ENCODE measurements at regions not wholly inside any gene's neighbourhood (a gene's known extent, or its start where the extent isn't known, plus 50 kb on each side); places are given as distances from the start of the nearest gene placed in this dataset.
"Not testable (repeated sequence)": the region's sequence is repeated elsewhere in the genome, so short reads cannot be mapped to it uniquely, and the experiment has no call there.

DNA sequence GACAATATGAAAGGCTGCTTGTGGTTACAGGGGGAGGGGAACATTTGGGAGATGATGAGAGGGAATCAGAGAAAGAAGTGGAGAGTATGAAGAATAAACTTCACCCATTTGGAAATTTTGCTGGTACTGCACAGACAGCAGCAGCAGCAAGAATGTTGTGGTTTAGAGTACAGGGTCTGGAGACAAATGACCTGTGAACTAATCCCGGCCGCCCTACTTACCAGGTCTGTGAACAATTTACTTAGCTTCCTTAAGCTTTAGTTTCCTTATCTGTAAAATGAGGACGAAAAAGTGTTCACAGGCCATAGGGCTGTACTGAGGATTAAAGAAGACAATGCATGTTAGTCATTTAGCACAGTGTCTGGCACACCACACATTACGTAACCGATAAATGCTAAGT is 685.4 kb upstream of the CELF4 start:
- DNase-seq, result no peak

DNA sequence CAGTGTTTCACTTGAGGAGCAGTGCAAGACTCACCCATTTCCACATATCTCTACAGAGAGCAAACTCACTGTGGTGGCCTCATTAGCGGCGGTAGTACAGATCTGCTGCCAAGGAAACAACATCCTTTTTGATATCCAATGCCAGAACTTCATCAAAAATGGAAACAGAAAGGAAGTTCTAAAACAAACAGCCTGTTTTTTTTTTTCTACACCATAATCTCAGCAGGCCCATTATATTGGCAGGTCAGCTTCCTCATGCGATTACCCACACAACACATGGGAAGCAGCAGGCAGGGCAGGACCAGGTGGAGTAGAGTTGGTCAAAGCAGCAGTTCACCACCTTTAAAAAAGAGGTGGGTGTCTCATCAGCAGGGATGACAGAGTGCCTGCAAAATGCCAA is 678.9 kb upstream of the CELF4 start:
- no peak for DNase-seq

DNA sequence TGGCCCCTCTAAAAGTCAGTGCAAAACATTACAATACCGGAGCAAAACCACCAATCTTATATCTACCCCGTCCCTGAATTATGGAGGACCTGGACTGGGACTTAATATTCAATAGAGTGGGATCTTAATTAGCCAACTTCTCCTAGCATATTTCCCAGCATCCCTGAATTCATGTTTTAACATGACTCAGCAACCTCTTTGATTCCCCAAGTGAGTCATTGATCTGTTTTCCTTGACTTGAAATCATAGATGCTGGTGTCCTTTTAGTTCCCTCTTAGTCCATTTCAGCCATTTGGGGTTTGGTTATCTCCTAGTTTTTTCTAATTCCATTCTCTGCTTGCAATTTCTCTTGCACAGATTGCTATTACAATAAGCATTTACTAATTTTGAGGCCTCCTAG is 677.7 kb upstream of the CELF4 start:
- DNase-seq, result no peak

DNA sequence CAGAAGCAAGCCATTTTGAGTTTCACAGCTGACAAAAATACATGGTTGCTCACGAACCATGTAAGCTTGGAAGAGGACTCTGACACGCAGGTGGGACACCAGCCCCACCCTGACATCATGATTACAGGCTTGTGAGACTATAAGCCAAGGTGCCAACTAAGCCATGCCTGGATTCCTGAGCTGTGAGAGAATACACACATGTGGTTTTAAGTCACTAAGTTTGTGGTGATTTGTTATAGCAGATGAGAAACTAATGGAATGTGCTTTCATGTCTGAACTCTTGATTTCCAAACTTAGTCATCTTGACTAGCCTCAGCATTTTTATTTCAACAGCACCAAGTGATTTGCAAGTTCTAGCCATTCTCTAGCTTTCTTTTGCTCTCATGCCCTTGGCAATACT is 676.1 kb upstream of the CELF4 start:
- no peak for DNase-seq

DNA sequence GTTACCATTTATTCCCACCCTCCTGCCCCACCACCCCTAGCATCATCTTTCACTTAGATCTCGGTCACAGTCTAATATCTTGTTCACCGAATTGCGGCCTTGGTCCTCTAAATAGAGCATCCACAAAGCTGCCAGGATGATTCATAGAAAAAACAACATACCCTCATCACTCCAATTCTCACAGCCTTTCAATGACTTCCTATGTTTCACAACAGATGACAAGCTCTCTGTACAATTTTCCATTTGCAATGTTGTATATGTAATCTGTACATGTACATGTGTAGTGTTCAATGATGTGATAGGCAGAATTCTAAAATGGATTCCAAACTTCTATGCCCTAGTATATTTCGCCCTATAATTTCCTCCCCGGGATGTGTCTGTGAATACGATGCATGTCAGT is 675.6 kb upstream of the CELF4 start:
- DNase-seq, result no peak

DNA sequence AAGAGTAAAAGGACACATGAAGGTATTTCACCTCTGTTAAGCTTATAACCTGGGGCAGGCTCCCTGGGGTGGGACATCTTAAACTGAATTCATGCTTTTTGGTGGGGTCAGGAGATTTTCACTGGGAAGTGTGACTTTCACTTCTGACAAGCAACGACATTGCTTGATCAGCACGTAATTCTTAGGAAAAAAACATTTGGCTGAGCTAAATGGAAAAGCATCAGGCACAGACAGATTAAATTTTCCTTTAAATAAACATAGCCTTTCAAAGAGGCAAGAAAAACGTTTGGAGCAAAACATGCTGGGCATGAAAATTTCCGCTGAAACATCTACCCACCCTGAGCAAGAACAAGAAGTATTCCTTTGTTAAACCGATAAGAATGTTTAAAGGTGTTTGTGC is 674.0 kb upstream of the CELF4 start:
- no peak for DNase-seq

DNA sequence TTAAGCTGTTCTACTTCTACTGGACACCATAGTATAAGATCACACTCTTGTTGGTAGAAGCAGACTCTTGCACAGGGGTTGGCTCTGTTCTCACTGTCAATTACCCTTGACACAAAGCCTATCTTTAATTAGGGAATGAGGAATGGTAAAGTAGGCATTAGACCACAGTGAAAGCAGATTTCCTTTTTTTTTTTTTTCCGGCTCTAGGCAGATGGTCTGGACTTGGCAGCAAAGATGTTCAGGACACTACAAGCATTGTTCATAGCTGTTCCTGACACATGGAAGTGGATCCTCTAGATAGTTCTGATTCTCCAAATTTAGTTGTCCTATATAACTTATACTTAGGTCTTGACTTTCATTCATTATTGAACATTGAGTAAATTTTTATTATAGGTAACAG is 672.2 kb upstream of the CELF4 start:
- no peak for DNase-seq

DNA sequence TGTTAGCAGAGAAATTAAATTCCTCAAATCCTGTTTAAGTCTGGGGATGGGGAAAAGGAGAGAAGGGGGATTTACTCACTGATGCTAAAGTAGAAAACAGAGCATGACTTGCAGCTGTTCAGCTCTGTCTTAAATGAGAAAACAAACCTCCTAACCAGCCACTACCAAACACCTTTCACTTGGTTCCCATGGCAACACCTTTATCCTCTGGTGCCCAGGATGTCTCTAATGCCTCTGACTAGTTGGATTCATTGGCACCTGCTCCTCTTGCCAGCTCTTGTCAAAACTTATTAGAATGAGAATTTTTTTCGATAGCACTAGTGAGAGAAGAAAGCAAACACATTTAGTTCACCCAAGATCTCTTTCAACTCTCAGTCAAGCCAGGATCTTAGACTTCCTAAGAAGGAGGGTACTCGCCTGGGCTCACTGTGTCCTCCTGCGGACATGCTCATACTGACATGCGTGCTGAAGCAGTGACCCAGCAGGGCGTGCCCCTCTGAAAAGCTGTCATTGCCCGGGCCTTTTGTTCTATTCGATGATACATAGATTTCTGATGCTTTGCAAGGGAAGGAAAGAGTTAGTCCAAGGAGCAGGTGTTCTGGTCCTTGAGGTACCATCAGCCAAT is 656.0 kb upstream of the CELF4 start:
- no peak for DNase-seq

DNA sequence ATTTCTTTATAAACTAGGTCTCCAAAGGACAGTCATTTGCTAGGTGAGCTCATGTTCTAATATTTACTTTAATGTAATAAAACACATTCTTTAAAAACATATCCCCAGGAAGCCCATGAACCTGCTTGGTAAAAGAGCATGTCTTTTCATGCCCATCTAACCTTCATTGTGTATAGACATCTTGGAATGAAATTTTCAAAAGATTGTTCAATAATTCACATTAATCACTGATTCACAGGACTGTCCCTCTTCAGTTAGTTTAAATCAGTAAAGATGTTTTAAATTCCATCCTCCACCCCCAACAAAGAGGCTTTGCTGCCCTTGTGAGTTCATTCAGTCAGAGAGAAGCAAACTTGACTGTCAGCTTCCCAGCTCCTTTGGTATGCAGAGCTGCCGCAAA is 633.4 kb upstream of the CELF4 start:
- DNase-seq, result no peak

DNA sequence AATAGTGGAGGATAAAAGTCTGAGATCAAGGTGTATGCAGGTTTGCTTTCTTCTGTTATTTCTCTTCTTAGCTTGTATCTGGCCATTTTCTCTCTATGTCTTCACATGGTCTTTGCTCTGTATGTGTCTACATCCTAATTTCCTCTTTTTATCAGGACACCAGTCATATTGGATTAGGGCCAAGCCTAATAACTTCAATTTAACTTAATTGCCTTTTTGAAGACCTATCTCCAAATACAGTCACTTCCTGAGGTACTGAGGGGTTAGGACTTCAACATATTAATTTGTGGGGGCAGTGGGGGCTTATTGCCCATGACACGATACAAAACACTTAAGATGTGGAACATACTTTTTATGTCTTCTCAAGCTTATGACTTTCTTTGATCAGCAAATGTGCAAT is 632.9 kb upstream of the CELF4 start:
- DNase-seq, result peak in 1 of 2 experiments; percentile 3

DNA sequence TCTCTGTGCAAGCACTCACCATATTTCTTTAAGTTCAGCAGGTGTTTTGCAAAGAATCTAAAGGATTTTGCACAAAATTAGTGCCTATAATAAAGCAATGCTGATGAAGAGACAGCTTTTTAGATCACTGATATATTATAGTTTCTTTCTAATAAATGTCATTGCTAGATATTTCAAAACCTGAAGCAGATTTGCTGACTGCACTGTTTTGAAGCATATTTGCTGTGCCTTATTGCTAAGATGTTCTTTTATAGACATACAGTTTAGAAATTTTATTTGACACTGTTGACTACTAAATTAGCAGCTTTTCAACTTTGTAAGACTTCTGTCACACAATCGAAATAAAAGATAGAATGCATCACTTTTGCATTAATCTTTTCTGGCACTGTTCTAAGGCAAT is 620.9 kb upstream of the CELF4 start:
- DNase-seq, result no peak

DNA sequence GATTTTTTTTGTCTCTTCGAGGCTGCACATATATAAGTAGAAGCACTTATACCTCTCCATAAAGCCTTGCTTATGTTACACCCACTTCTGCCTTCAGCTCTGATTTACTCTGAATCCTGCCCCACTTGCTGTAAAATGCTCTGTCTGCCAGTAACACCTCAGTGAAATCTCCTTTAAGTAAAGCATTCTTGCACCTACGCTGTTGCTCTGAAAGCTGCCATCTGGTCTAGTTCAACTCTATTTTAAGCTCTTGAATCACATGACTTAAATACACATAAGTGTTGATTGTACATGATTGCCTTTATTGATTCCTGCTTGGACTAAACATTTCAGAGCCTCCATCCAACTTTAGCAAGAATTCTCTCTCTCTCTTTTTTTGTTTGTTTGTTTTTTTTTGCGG is 609.0 kb upstream of the CELF4 start:
- no peak for DNase-seq

DNA sequence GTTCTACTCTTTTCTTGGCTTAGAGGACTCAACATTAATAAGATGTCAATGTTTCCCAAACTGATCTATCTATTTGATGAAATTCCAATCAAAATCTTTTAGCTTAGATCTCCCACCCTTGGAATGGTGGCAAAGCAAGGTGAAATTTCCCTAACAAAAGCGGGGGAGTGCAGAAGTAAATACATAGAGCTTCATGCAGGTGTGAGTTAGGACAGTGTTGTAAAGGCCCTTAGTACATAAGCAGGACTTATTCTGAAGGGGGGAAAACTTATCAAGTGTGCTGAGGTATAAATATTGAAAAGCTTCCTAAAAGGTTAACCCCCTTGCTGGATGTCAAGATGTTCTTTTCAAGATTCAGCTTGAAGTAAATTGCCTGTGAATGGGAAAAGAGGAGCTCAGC is 608.6 kb upstream of the CELF4 start:
- no peak for DNase-seq

DNA sequence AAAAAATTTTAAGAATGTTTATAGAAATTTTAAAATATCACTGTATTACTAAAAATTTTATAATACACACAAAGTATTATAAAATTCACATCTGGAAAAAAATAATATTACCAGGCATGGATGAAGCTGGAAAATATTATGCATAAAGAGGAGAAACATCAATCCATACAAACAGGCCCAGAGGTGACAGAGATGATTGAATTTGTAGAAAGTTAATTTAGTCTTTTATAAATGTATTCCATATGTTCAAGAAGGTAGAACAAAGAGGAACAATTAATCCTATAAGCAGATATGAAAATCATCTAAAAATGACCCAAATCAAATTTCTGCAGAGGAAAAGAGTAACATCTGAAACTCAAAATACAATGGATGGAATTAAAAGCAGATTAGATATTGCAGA is 605.2 kb upstream of the CELF4 start:
- DNase-seq, result no peak

DNA sequence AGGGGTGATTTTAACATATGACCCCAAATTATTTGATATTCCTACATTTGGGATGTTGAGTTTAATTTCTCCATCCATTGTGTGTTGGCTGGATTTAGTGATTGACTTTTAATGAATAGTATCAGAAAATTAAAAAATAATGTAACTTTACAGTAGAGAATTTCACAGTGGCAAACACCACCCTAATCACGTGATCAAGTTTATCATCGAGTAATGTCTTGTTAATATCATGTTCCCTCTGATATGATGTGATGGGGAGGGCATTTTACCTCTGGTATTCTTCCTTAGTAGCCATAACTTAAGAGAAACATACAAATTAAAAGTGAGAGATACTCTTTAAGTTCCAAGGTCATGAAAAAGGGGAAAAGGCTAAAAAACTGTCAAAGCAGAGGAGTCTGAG is 602.0 kb upstream of the CELF4 start:
- DNase-seq, result no peak

DNA sequence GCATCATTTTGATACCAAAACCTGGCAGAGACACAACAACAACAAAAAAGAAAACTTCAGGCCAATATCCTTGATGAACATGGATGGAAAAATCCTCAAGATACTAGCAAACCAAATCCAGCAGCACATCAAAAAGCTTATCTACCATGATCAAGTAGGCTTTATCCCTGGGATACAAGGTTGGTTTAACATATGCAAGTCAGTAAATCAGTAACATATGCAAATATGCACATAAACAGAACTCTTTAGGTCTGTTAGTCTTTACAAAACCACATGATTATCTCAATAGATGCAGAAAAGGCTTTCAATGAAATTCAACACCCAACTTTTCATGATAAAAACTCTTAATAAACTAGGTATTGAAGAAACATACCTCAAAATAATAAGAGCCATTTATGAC is 587.5 kb upstream of the CELF4 start:
- not testable (repeated sequence) for DNase-seq

DNA sequence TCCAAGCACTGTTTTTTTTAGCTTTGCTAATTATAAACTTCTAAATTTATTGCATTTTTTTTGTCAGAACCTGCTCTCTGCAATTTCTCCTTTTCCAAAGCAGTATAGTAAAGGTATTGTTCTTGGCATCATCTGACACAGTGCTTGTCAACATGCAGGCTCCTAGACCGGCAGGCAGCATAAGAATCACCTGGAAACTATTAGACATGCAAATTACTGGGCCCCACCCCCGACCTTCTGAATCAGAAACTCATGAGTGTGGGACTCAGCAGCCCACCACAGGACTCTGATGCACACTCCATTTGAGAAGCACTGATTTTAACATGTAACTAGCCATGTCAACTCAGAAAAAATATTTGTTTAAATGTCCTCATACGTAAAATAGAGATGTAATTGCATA is 551.1 kb upstream of the CELF4 start:
- no peak for DNase-seq

DNA sequence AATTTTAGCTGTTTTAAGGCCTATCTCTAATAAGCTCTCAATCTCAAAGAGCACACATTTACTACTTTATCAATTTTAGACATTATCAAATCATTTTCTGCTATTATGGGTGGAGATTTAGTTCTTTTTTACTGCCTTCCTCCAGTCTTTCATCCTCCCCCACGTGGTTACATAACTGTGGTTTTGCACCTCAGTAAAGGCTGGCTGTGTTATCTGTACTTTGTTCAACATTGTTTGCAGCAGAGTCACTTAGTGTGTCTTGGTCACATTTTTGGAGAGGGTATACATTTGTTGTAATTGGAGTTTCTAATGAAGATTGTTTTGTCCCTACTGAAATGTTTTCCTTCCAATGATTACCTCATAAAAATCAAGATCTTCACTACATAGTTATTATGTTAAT is 549.6 kb upstream of the CELF4 start:
- DNase-seq, result peak; percentile 4 to 20

DNA sequence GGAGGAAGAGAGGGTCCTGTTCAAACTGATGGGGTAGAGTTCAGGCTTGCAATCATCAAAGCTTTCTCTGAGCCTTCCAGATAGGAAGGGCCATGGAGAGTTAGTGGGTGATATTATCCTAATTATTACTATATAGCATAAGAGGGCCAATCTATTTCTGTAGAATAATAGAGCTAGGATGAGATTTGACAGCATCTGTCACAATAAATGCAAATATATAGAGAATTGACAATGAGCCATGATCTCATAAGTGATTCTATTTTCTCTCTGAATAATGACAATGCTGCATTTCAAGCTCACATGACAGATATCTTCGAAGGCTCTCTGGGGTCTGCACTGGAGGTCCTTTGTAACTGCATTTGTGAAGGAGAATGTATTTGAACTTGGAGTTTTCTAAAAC is 521.9 kb upstream of the CELF4 start:
- no peak for DNase-seq

DNA sequence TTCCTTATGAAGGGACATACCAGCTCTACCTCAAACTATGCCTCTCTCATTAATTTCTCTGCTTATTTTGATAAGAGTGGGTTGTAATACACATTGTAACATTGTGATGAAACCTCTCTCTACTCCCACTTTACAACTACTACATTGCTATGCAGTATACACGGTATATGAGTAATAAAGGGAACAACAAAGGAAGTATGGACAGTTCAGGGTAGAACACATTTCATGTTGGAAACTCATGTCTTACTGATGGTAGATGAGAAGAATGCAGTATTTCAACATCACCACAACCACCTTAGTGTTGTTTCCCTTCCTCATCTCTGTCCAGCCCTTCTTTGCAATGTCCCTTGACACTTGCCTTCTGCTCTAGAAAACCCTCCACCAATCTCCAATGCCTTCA is 515.9 kb upstream of the CELF4 start:
- DNase-seq, result no peak

DNA sequence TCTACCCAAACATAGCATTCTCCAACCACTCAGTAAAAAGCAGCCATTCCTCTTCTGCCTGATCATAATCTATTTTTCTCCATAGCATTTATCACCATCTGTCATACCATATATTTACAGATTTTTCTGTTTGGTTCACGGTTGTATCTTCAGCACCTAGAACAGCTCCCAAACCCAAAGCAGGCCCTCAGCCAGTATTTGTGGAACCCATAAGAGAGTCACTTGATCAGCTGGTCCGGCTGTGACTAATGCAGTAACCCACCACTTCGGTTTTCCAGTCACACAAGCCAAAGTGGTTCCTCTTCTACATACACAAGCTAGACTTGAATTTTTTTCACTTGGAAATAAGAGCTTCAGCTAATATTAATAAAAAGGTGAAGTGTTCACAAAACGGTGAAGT is 511.6 kb upstream of the CELF4 start:
- peak; percentile 82 to 86 for DNase-seq

DNA sequence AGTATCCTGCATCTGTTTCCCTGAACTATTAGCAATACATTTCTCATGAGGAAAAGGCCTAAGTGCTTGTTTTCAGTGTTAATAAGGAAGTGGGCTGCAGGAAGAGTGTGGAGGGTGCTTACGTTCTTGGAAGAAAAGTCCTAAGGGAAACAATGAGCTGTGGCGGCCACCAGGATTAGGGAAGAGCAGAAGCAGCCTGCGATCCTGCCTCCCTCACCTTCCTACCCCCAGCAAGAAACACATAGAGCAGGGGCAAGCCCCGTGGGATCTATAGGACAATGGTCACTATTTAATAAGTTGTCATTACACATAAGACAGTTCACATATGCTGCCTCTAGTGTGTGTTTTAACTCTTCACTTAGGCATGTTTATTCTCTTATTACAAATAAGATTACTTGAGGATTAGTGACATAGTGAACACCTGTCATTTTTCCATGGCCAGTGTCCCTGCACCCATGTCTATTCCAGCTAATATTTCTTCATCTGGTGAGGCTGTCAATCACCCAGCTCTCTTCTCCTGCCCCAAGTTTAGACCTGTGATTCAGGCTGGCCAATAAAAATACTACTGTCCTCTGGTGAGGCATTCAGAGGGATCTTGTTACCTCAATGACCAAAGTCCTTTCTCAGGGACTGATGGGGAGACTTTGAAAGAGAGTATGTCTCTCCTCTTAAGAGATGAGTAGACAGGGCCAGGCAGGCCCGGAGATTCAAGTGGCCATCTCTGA is 510.9 kb upstream of the CELF4 start:
- no peak for DNase-seq

DNA sequence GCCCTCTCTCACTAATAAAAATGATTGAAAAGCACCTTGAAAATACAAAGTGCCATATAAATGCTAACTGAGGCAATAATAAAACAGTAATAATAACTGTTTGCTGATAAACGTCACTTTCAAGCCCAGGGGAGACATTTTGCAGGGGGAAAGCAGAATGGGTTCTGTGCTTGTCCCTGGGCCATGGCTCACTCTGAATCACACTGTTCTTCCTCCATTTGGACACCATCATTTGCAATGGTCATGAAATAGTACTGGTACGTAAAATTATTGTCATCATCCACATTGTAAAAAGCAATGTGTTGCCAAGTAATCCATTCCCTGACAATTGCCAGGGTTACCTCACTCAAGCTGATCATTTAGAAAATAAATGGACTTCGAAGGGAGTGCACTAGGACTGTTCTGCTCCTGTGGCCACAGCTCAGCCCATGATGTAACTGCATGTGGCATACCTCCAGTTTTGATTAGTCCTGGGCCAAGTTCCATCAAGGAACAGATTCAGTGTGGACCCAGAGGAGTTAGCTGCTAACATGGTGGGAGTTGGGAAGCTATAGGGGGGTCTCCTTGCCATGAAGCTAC is 508.8 kb upstream of the CELF4 start:
- no peak for DNase-seq

DNA sequence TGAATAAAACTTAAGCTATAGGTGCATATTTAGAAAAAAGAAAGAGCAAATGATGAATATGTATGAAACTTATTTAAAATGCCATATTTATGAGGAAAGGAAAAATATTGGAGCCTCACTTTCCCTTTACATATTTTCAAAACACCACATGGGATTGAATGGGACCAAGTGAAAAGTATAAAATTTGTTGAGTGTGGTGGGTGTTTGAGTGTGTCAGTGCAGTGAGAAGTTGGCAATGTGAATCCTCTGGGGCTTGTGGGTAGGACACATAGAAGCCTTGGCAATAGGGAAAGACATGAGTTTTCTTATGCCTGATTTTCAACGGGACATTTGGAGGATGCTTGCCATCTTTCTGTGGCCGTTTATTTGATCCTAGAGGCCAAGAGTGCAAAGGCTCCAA is 502.2 kb upstream of the CELF4 start:
- DNase-seq, result no peak

DNA sequence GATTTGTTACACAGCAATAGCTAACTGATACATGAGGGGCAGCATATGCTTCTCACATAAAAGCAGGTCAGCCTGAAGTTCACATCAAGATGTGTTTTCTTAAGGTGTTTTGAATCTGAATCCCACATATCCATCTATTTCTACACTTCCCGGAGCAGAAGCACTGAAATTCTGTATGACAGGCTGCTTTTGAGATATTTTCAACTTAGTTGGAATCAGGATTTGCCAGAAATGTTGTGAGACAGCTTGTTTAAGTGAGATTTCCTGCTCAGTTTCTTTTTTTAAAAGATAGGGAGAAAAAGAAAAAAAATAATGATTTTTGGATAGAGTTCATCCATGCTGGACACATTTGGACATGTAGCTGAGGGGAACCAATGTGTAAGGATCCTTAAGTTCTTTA is 501.5 kb upstream of the CELF4 start:
- DNase-seq, result no peak
